GM13977 (cell line): ENCODE measurements at regions not wholly inside any gene's neighbourhood (a gene's known extent, or its start where the extent isn't known, plus 50 kb on each side); places are given as distances from the start of the nearest gene placed in this dataset.

Source experiments
- DNase-seq: peaks from one replicate; pipeline ENCODE4 v3.0.0; 2012; ENCODE audit warnings: low spot score
- in situ Hi-C: fragments of 300-500 bp; cut with MboI; formaldehyde crosslinking; loops from one replicate; pipeline ENCODE4 v1.12.0; 2022; ENCODE audit warnings: low sequenced_read_pairs, low pct_unique_long_range_greater_than_20kb, mixed read lengths, inconsistent platforms; ENCODE audit not compliant: unreplicated experiment
- TF ChIP-seq, protein P1 (sequence below): IDR thresholded peaks from 2 replicates; pipeline ENCODE4 v1.5.1; 2012; ENCODE audit warnings: mild to moderate bottlenecking, control low read depth; ENCODE audit not compliant: insufficient read depth; ENCODE audit errors: extremely low read depth, missing control alignments

DNA sequence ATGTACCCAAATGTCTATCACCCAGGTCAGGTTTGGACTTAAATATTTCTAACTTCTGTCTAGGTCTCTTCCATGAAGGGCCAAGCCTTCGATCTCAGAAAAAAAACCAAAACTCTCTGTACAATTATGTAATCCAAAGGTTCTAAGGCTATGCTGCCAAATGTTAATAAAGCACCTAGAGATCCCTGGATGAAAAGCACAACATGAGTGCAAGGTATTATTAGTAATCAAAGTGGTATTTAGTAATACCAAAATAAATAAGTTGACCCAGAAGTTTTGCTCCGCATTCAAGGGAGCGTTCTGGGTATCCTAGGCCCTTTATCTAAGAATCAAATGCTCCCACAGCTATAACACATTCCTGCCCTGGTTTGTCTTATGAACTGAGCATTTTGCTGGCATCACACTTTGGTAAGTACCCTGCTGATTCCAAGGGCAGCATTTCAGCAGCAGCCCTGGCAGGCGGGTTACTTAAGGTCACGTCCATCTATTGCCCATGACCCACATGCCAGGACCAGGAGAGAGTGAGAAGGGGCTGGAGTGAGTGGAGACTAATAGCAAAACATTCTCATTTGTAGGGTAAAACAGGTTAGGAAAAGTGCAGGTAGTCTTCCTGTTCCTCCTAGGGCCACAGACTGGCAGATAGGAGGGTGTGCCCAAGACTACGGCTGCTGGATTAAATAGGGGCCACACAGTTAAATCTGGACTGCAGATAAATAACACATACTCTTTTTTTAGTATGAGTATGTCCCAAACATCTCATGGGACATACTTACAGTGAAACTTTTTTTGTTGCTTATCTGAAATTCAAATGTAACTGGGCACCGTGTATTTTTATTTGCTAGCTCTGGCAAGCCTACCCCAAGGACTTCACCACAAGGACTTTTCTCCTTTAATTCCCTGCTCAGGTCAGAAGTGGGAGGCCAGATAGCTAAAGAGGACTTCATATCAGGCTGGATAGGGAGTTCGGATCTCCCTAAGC is 76.0 kb upstream of the SNRK start:
- TF ChIP-seq, protein P1, sequence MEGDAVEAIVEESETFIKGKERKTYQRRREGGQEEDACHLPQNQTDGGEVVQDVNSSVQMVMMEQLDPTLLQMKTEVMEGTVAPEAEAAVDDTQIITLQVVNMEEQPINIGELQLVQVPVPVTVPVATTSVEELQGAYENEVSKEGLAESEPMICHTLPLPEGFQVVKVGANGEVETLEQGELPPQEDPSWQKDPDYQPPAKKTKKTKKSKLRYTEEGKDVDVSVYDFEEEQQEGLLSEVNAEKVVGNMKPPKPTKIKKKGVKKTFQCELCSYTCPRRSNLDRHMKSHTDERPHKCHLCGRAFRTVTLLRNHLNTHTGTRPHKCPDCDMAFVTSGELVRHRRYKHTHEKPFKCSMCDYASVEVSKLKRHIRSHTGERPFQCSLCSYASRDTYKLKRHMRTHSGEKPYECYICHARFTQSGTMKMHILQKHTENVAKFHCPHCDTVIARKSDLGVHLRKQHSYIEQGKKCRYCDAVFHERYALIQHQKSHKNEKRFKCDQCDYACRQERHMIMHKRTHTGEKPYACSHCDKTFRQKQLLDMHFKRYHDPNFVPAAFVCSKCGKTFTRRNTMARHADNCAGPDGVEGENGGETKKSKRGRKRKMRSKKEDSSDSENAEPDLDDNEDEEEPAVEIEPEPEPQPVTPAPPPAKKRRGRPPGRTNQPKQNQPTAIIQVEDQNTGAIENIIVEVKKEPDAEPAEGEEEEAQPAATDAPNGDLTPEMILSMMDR, result no peak
- no peak for DNase-seq
- in situ Hi-C loops, result no loop called here

DNA sequence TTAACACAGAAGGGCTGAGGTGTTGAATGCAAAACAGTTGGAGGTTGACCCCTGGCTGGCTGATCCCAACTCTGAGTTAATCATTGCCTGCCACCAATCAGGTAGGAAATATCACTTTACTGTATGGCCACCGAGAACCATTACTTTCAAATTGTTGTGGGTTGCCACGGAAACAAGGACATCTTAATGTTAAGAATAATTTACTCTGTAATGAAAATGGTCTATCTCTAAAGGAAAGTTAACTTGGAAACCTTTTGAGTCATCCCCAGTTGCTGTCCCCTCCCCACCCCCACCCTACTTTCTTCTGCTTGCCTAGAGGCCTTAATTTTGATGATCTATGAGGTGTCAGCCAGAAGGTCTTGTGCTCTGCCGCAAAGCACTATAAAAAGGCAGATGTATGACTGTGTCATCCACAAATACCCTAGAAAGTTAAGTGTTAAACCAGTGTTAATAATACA is 78.7 kb upstream of the SNRK start:
- TF ChIP-seq, protein P1, result no peak
- no peak for DNase-seq
- in situ Hi-C loops, result no loop called here

DNA sequence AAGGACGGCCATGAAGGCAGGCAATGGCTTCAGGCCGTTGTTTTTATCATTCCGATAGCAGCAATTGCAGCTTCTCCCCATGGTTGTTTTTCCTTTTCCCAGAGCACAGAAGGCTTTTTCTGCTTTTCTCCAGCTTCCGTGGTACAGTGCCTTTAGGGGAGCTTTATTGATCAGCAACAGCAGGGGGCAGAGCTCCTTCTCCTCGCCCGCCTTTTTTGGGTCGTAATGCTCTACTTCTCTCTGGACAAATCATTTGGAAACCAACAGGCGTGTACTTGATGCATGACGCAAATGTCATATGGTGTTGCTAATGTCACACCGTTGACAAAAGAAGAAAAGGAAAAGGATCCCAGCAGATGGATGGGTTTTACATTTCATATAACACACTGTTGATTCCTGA is 79.7 kb upstream of the SNRK start:
- no peak for DNase-seq
- in situ Hi-C loops, result no loop called here
- TF ChIP-seq, protein P1, result no peak

DNA sequence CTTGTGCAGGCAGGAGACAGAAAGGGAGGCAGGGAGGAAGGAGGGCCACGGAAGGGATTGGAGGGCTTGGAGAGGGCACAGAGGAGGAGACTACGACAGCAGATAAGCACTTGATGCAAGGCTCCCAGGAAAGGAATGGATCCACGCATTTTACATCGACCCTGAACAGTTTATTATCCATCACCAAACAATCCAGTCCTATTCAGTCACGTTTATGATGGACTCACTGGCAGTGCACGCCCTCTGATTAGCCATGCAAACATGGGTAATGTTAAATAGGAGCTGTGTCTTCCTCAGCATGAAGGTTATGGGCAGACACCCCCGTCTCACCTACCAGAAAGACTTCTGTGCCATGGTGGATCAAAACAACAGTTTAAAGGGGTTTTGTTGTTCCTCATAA is 80.2 kb upstream of the SNRK start:
- TF ChIP-seq, protein P1, result no peak
- in situ Hi-C loops, result no loop called here

DNA sequence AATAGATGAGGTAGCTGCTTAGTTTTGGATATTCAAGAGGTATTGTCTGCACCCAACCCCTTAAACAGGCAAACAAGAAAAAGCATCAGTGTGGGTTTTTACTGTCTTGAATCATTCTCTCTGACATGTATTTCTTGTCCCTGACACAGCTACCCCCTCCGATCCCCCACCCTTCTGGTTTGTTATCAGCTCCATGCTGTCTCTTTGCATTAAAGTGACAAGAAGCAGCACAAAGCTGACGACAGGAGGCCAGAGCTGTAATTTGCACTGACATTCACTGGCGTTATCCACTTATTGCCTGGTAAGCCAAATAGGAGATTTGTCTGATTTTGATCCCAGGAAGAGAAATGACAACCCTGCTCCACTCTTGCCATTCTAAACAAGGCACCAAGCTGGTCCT is 83.3 kb upstream of the SNRK start:
- TF ChIP-seq, protein P1, result no peak
- no peak for DNase-seq

More for the DNA sequence above, 80.2 kb upstream of the SNRK start:
- DNase-seq, result no peak

DNA sequence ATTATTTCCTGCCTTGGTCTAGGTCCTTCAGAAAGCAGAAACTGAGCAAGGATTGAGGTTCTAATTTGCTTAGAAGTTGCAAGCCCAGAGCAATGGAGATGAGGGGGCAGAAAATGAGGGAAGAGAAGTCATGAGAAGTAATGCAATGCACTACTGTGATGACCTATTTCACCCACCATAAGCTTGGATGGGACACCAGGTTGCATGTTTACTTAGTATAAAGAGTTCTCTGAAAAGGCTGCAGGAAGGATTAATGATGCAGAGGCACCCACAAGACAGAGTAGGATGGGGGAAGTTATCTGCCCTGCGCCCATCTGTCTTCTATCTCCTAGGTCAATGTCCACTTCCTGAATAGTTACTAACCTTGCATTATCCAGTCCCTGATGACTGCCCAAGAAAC is 84.8 kb upstream of the SNRK start:
- TF ChIP-seq, protein P1, result no peak
- DNase-seq, result no peak
- in situ Hi-C loops, result no loop called here

More for the DNA sequence above, 83.3 kb upstream of the SNRK start:
- in situ Hi-C loops, result no loop called here
